ENCODE measurements at regions not wholly inside any gene's neighbourhood (a gene's known extent, or its start where the extent isn't known, plus 50 kb on each side); places are given as distances from the start of the nearest gene placed in this dataset.

DNA sequence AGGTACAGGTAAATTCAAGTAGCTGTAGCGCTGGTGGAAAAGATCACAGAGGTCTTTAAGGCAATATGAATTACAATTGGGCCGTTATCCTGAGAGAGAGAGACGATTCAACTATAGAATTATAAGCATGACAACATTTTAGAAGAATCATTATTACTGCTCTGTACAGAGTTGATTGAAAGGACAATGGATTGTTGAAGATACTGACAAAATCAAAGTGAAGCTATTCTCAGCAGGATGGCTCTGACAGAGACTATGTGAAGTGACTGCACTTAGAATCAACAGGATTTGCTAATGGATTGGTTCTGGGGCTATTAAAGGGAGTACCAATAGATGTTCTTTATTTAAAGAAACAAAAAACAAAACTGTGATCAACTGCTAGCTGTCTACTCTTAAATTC lies 634.8 kb upstream of the GRM3 start:
- Histone ChIP-seq H3K9ac (ENCODE audit: low read length) (no peak overlapping the region), H3K36me3 (ENCODE audit: insufficient read depth, low read length) (no peaks in the 10 kb centered on the region), H3K27me3 (ENCODE audit: insufficient read depth, low read length) (no peaks in the 10 kb centered on the region), H3K4me3 (ENCODE audit: low read depth, low read length, poor library complexity, severe bottlenecking) (no peak overlapping the region), H3K4me1 (ENCODE audit: insufficient read depth, low read length, severe bottlenecking) (no peaks in the 10 kb centered on the region), H3K9me2 (ENCODE audit: low read depth, low read length) (no peaks in the 10 kb centered on the region), H3F3A (ENCODE audit: insufficient read depth, low read length) (no peaks in the 10 kb centered on the region), H2AFZ (ENCODE audit: low read length) (no peak overlapping the region), H4K20me1 (ENCODE audit: insufficient read depth, low read length) (no peaks in the 10 kb centered on the region), H3K27ac (ENCODE audit: low read depth, low read length, poor library complexity, severe bottlenecking) (no peak overlapping the region), H3K4me2 (ENCODE audit: low read length) (no peak overlapping the region), H3K9me3 (ENCODE audit: low read length) (no peaks in the 10 kb centered on the region), H3K79me2 (ENCODE audit: insufficient read depth, low read length) (no peaks in the 10 kb centered on the region)
- TF ChIP-seq EZH2 (IDR thresholded peaks at IDR 0.05; ENCODE audit: borderline replicate concordance, low read length): no peak
- no peak for TF ChIP-seq CTCF (IDR thresholded peaks at IDR 0.05; ENCODE audit: low read length)

DNA sequence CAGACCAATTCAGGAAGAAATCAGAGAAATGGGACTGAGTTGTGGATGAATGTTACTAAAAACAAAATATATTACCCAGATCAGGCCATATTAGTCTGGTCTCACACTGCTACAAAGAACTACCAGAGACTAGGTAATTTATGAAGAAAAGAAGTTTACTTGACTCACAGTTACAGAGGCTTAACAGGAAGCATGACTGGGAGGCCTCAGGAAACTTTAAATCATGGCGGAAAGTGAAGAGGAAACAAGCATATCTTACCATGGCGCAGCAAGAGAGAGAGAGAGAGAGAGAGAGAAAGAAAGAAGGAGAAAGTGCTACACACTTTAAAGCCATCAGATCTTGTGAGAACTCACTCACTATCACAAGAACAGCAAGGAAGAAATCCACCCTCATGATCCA lies 636.8 kb upstream of the GRM3 start:
- no peaks in the 10 kb centered on the region for H3K4me1 ChIP-seq (ENCODE audit: insufficient read depth, low read length, severe bottlenecking)
- H3K4me2 ChIP-seq (ENCODE audit: low read length): no peak overlapping the region
- TF ChIP-seq EZH2 (IDR thresholded peaks at IDR 0.05; ENCODE audit: borderline replicate concordance, low read length) (no peak), CTCF (IDR thresholded peaks at IDR 0.05; ENCODE audit: low read length) (no peak)
- H4K20me1 ChIP-seq (ENCODE audit: insufficient read depth, low read length): no peaks in the 10 kb centered on the region
- H3K79me2 ChIP-seq (ENCODE audit: insufficient read depth, low read length): no peaks in the 10 kb centered on the region
- H3K27me3 ChIP-seq (ENCODE audit: insufficient read depth, low read length): no peaks in the 10 kb centered on the region
- no peaks in the 10 kb centered on the region for H3K9me3 ChIP-seq (ENCODE audit: low read length)
- H3F3A ChIP-seq (ENCODE audit: insufficient read depth, low read length): no peaks in the 10 kb centered on the region
- H3K36me3 ChIP-seq (ENCODE audit: insufficient read depth, low read length): no peaks in the 10 kb centered on the region
- no peaks in the 10 kb centered on the region; the same call in 1 of the 2 replicates for H3K9me2 ChIP-seq (ENCODE audit: low read depth, low read length)
- H3K4me3 ChIP-seq (ENCODE audit: low read depth, low read length, poor library complexity, severe bottlenecking): no peak overlapping the region
- H2AFZ ChIP-seq (ENCODE audit: low read length): no peak overlapping the region
- H3K27ac ChIP-seq (ENCODE audit: low read depth, low read length, poor library complexity, severe bottlenecking): no peak overlapping the region
- H3K9ac ChIP-seq (ENCODE audit: low read length): no peak overlapping the region

- no peaks in the 10 kb centered on the region for H3K4me1 ChIP-seq (ENCODE audit: insufficient read depth, low read length, severe bottlenecking)
- no peak overlapping the region for H3K4me3 ChIP-seq (ENCODE audit: low read depth, low read length, poor library complexity, severe bottlenecking)
- H3K27ac ChIP-seq (ENCODE audit: low read depth, low read length, poor library complexity, severe bottlenecking): no peak overlapping the region
- H4K20me1 ChIP-seq (ENCODE audit: insufficient read depth, low read length): no peaks in the 10 kb centered on the region
- no peaks in the 10 kb centered on the region for H3K36me3 ChIP-seq (ENCODE audit: insufficient read depth, low read length)
- no peaks in the 10 kb centered on the region for H3K27me3 ChIP-seq (ENCODE audit: insufficient read depth, low read length)
- H3K9ac ChIP-seq (ENCODE audit: low read length): no peak overlapping the region
- no peaks in the 10 kb centered on the region for H3F3A ChIP-seq (ENCODE audit: insufficient read depth, low read length)
- H3K9me2 ChIP-seq (ENCODE audit: low read depth, low read length): no peaks in the 10 kb centered on the region; the same call in 1 of the 2 replicates
- no peak overlapping the region for H3K4me2 ChIP-seq (ENCODE audit: low read length)
- H3K79me2 ChIP-seq (ENCODE audit: insufficient read depth, low read length): no peaks in the 10 kb centered on the region
- H2AFZ ChIP-seq (ENCODE audit: low read length): no peak overlapping the region
- H3K9me3 ChIP-seq (ENCODE audit: low read length): 0 out of 2 replicates have a peak, but pooled peaks cover 3% of the 10 kb centered on the region
- TF ChIP-seq EZH2 (IDR thresholded peaks at IDR 0.05; ENCODE audit: borderline replicate concordance, low read length) (no peak), CTCF (IDR thresholded peaks at IDR 0.05; ENCODE audit: low read length) (no peak)
These were observed 640.9 kb upstream of the GRM3 start for GRCh38 chr7:86002858-86003257.

Measured in OCI-LY1 (cell line).